Smooth muscle cell (in vitro differentiated cells): ENCODE measurements at regions not wholly inside any gene's neighbourhood (a gene's known extent, or its start where the extent isn't known, plus 50 kb on each side); places are given as distances from the start of the nearest gene placed in this dataset.

Experiments
- DNase-seq: peaks from one replicate; lab custom pipeline; 2025; ENCODE audit not compliant: unreplicated experiment; lab: John Stamatoyannopoulos, UW
- H2AFZ ChIP-seq: fragments of 200-600 bp; sonication (generic); 2 replicates; pipeline ENCODE4 v1.6.0; 2016; ENCODE audit warnings: antibody characterized with exemption, low read depth, mild to moderate bottlenecking
- H3F3A ChIP-seq: fragments of 200-600 bp; sonication (generic); 2 replicates; pipeline ENCODE4 v1.6.0; 2017; ENCODE audit warnings: antibody characterized with exemption, low read depth
- H3K27ac ChIP-seq: fragments of 200-600 bp; sonication (generic); 2 replicates; pipeline ENCODE4 v1.5.1; 2016; ENCODE audit warnings: low read depth, mild to moderate bottlenecking
- H3K27me3 ChIP-seq: fragments of 200-600 bp; sonication (generic); 2 replicates; pipeline ENCODE4 v1.6.1; 2016; ENCODE audit warnings: low read depth, mild to moderate bottlenecking
- H3K36me3 ChIP-seq: fragments of 200-600 bp; sonication (generic); 2 replicates; pipeline ENCODE4 v1.5.1; 2016; ENCODE audit warnings: low read depth
- H3K4me1 ChIP-seq: fragments of 200-600 bp; sonication (generic); 2 replicates; pipeline ENCODE4 v1.5.1; 2016; ENCODE audit warnings: low read depth
- H3K4me2 ChIP-seq: fragments of 200-600 bp; sonication (generic); 2 replicates; pipeline ENCODE4 v1.6.0; 2016; ENCODE audit warnings: mild to moderate bottlenecking
- H3K4me3 ChIP-seq: fragments of 200-600 bp; sonication (generic); 2 replicates; pipeline ENCODE4 v1.5.1; 2016; ENCODE audit warnings: mild to moderate bottlenecking
- H3K79me2 ChIP-seq: fragments of 200-600 bp; sonication (generic); 2 replicates; pipeline ENCODE4 v1.6.0; 2016; ENCODE audit warnings: low read depth, mild to moderate bottlenecking
- H3K9ac ChIP-seq: fragments of 200-600 bp; sonication (generic); 2 replicates; pipeline ENCODE4 v1.6.0; 2016; ENCODE audit warnings: low read depth
- H3K9me3 ChIP-seq: fragments of 200-600 bp; sonication (generic); replicated peaks from 2 replicates; pipeline ENCODE4 v1.5.1; 2016; ENCODE audit warnings: low read depth
- H4K20me1 ChIP-seq: fragments of 200-600 bp; sonication (generic); 2 replicates; pipeline ENCODE4 v1.6.0; 2016; ENCODE audit warnings: low read depth
- CTCF ChIP-seq: fragments of 200-600 bp; sonication (generic); IDR thresholded peaks from 2 replicates; pipeline ENCODE4 v1.5.1; 2017; ENCODE audit warnings: borderline replicate concordance, mild to moderate bottlenecking, antibody characterized with exemption; ENCODE audit not compliant: insufficient read depth, poor library complexity, severe bottlenecking
- WGBS: methylation state at CpG from one replicate; pipeline ENCODE4 v1.1.7; 2016; ENCODE audit warnings: low lambda C conversion rate; 5-methylcytosine and 5-hydroxymethylcytosine counted together

DNA sequence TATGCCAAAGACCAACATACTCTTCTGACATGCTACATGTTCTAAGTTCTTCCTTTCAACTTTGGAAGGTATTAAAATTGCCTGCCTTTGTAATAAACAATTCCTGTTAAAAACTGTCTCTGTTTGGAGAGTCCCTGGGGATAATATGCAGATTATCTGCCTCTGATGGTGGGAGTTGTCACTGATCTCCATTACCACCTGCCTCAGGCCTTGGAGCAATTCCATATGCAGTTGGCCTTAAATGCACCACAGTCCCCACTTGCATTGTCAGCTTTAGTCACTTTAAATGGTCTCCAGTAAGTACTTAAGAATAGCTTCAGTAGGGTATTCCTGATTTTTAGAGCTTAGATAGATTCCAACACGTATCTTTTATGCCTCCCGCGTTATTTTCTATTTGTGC, 121.1 kb upstream of the GOLIM4 start:
- no peaks in the 10 kb centered on the region for H3K27me3 ChIP-seq
- no peak overlapping the region for H3K9ac ChIP-seq
- no peak overlapping the region for H3K4me3 ChIP-seq
- H3K4me2 ChIP-seq: no peak overlapping the region
- H2AFZ ChIP-seq: no peak overlapping the region
- no peaks in the 10 kb centered on the region for H3F3A ChIP-seq
- no peak for TF ChIP-seq CTCF
- no peaks in the 10 kb centered on the region for H3K9me3 ChIP-seq
- no peak overlapping the region for H3K27ac ChIP-seq
- H3K36me3 ChIP-seq: no peaks in the 10 kb centered on the region
- peaks cover 2% of the 10 kb centered on the region for H3K4me1 ChIP-seq
- no peak for DNase-seq
- H4K20me1 ChIP-seq: no peaks in the 10 kb centered on the region
- no peaks in the 10 kb centered on the region for H3K79me2 ChIP-seq
- WGBS: 95% methylated on average over 3 of the region's 3 CpGs

DNA sequence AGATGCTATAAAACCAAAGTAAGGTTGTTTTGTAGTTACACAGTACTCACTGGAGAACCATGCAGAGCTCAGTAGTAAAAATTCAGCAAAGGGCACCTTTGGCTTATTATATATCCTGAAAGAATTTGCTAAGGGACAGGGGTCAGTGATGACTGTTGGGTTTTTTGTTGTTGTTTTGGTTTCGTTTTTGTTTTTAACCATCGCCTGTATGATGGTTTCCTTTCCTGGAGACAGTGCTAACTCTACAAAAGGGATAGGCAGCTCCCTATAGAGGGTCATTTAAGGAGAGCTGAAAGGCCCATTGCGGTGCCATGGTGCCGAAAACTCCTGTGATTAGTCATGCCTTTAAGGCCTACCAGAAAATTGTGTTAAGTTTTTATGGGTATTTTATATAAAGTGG, 118.2 kb upstream of the GOLIM4 start:
- no peak overlapping the region for H3K4me3 ChIP-seq
- no peak overlapping the region for H3K27ac ChIP-seq
- WGBS: 86% methylated on average over 4 of the region's 4 CpGs
- no peak overlapping the region for H3K4me2 ChIP-seq
- no peaks in the 10 kb centered on the region for H3K9me3 ChIP-seq
- no peak for DNase-seq
- no peaks in the 10 kb centered on the region for H3K36me3 ChIP-seq
- no peaks in the 10 kb centered on the region for H4K20me1 ChIP-seq
- TF ChIP-seq CTCF: no peak
- H3K27me3 ChIP-seq: no peaks in the 10 kb centered on the region
- H3F3A ChIP-seq: no peaks in the 10 kb centered on the region
- peaks cover 5% of the 10 kb centered on the region for H3K4me1 ChIP-seq
- H2AFZ ChIP-seq: no peak overlapping the region
- no peak overlapping the region for H3K9ac ChIP-seq
- H3K79me2 ChIP-seq: no peaks in the 10 kb centered on the region

- Histone ChIP-seq H2AFZ (peak overlapping the region; percentile 21), H3K36me3 (no peaks in the 10 kb centered on the region), H3K79me2 (no peaks in the 10 kb centered on the region), H3K4me3 (no peak overlapping the region), H3K4me2 (no peak overlapping the region), H3K9ac (no peak overlapping the region), H3K4me1 (peaks cover 5% of the 10 kb centered on the region), H3F3A (no peaks in the 10 kb centered on the region), H4K20me1 (no peaks in the 10 kb centered on the region), H3K27ac (no peak overlapping the region), H3K9me3 (no peaks in the 10 kb centered on the region), H3K27me3 (no peaks in the 10 kb centered on the region)
- TF ChIP-seq CTCF: no peak
- 67% methylated on average over 3 of the region's 3 CpGs for WGBS
- no peak for DNase-seq
Observed at GRCh38 chr3:168212664-168213285, 117.1 kb upstream of the GOLIM4 start.

DNA sequence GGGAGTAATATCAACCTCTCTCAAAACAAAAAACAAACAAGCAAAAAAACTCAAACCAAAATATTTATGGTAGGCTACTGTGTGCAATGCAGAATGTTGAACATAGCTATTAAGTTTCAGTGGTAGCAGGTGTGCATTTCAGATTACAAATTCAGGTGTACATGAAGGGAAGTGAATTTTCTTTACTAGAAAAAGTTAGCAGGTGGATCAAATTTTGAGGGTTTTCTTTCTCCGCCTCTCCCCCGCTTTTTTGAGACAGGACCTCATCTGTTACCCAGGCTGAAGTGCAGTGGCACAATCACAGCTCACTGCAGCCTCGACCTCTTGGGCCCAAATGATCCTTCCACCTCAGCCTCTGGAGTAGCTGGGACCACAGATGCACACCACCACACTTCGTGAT, 109.7 kb upstream of the GOLIM4 start:
- Histone ChIP-seq H3K27me3 (peaks cover 4% of the 10 kb centered on the region), H3K27ac (no peak overlapping the region), H3F3A (no peaks in the 10 kb centered on the region), H4K20me1 (no peaks in the 10 kb centered on the region), H3K4me3 (no peak overlapping the region), H3K79me2 (no peaks in the 10 kb centered on the region), H2AFZ (no peak overlapping the region), H3K4me2 (no peak overlapping the region), H3K36me3 (no peaks in the 10 kb centered on the region), H3K4me1 (no peaks in the 10 kb centered on the region), H3K9me3 (no peaks in the 10 kb centered on the region), H3K9ac (no peak overlapping the region)
- DNase-seq: no peak
- WGBS: 91% methylated on average over 4 of the region's 4 CpGs
- no peak for TF ChIP-seq CTCF
